ENCODE measurements at regions not wholly inside any gene's neighbourhood (a gene's known extent, or its start where the extent isn't known, plus 50 kb on each side); places are given as distances from the start of the nearest gene placed in this dataset.

- no peaks in the 10 kb centered on the region for H3K9me2 ChIP-seq (replicated peaks; ENCODE audit: insufficient read depth)
- H3K27ac ChIP-seq: no peak overlapping the region
- no peaks in the 10 kb centered on the region for H4K20me1 ChIP-seq (ENCODE audit: insufficient read depth, poor library complexity, severe bottlenecking)
- H3K4me2 ChIP-seq: no peak overlapping the region
- H3K4me1 ChIP-seq (ENCODE audit: insufficient read depth): no peaks in the 10 kb centered on the region
- WGBS (ENCODE audit: low lambda C conversion rate, missing lambda C conversion rate): 93% methylated on average over 2 of the region's 2 CpGs
- H3K36me3 ChIP-seq (replicated peaks; ENCODE audit: insufficient read depth, low read depth): no peaks in the 10 kb centered on the region
- no peaks in the 10 kb centered on the region for H3K9me3 ChIP-seq (ENCODE audit: low read depth)
- H3K27me3 ChIP-seq: no peaks in the 10 kb centered on the region
- no peak for TF ChIP-seq EZH2phosphoT487 (IDR thresholded peaks at IDR 0.05; ENCODE audit: low read depth, severe bottlenecking, unreplicated experiment)
- TF ChIP-seq EZH2 (IDR thresholded peaks at IDR 0.05; ENCODE audit: borderline replicate concordance): no peak
- no peak for TF ChIP-seq CTCF (IDR thresholded peaks at IDR 0.05; ENCODE audit: poor library complexity)
- no peak overlapping the region for H2AFZ ChIP-seq
- DNase-seq (ENCODE audit: low spot score): no peak
- no peaks in the 10 kb centered on the region for H3K79me2 ChIP-seq
- no peak overlapping the region for H3K4me3 ChIP-seq
Observed at GRCh38 chr4:135344492-135344891, 1142.9 kb upstream of the PABPC4L start.

GRCh38 chr4:135338181-135338580 is 1136.6 kb upstream of the PABPC4L start:
- Histone ChIP-seq H3K4me2 (no peak overlapping the region), H3K27ac (no peak overlapping the region), H3K4me3 (no peak overlapping the region), H2AFZ (no peak overlapping the region), H3K36me3 (replicated peaks; ENCODE audit: insufficient read depth, low read depth) (no peaks in the 10 kb centered on the region), H3K9me2 (replicated peaks; ENCODE audit: insufficient read depth) (no peaks in the 10 kb centered on the region), H3K27me3 (no peaks in the 10 kb centered on the region), H3K79me2 (no peaks in the 10 kb centered on the region), H3K4me1 (ENCODE audit: insufficient read depth) (no peaks in the 10 kb centered on the region), H4K20me1 (ENCODE audit: insufficient read depth, poor library complexity, severe bottlenecking) (no peaks in the 10 kb centered on the region), H3K9me3 (ENCODE audit: low read depth) (no peaks in the 10 kb centered on the region)
- DNase-seq (ENCODE audit: low spot score): no peak
- TF ChIP-seq EZH2 (IDR thresholded peaks at IDR 0.05; ENCODE audit: borderline replicate concordance) (no peak), EZH2phosphoT487 (IDR thresholded peaks at IDR 0.05; ENCODE audit: low read depth, severe bottlenecking, unreplicated experiment) (no peak), CTCF (IDR thresholded peaks at IDR 0.05; ENCODE audit: poor library complexity) (no peak)

GRCh38 chr4:135325264-135325663 is 1123.7 kb upstream of the PABPC4L start:
- Histone ChIP-seq H3K27me3 (no peaks in the 10 kb centered on the region), H3K4me1 (ENCODE audit: insufficient read depth) (no peaks in the 10 kb centered on the region), H3K9me2 (replicated peaks; ENCODE audit: insufficient read depth) (no peaks in the 10 kb centered on the region), H3K9me3 (ENCODE audit: low read depth) (no peaks in the 10 kb centered on the region), H4K20me1 (ENCODE audit: insufficient read depth, poor library complexity, severe bottlenecking) (no peaks in the 10 kb centered on the region), H3K4me2 (no peak overlapping the region), H3K27ac (no peak overlapping the region), H3K36me3 (replicated peaks; ENCODE audit: insufficient read depth, low read depth) (no peaks in the 10 kb centered on the region), H2AFZ (no peak overlapping the region), H3K79me2 (no peaks in the 10 kb centered on the region), H3K4me3 (no peak overlapping the region)
- WGBS (ENCODE audit: low lambda C conversion rate, missing lambda C conversion rate): 66% methylated on average over 2 of the region's 2 CpGs
- no peak for DNase-seq (ENCODE audit: low spot score)
- TF ChIP-seq CTCF (IDR thresholded peaks at IDR 0.05; ENCODE audit: poor library complexity) (no peak), EZH2 (IDR thresholded peaks at IDR 0.05; ENCODE audit: borderline replicate concordance) (no peak)

GRCh38 chr4:135319685-135320084 is 1118.1 kb upstream of the PABPC4L start:
- 98% methylated on average over 2 of the region's 2 CpGs for WGBS (ENCODE audit: low lambda C conversion rate, missing lambda C conversion rate)
- no peaks in the 10 kb centered on the region for H3K36me3 ChIP-seq (replicated peaks; ENCODE audit: insufficient read depth, low read depth)
- H3K4me1 ChIP-seq (ENCODE audit: insufficient read depth): no peaks in the 10 kb centered on the region
- no peaks in the 10 kb centered on the region for H3K27me3 ChIP-seq
- H3K4me2 ChIP-seq: no peak overlapping the region
- no peak overlapping the region for H3K4me3 ChIP-seq
- H2AFZ ChIP-seq: no peak overlapping the region
- H4K20me1 ChIP-seq (ENCODE audit: insufficient read depth, poor library complexity, severe bottlenecking): no peaks in the 10 kb centered on the region
- no peaks in the 10 kb centered on the region for H3K79me2 ChIP-seq
- H3K27ac ChIP-seq: no peak overlapping the region
- H3K9me3 ChIP-seq (ENCODE audit: low read depth): no peaks in the 10 kb centered on the region
- DNase-seq (ENCODE audit: low spot score): no peak
- no peaks in the 10 kb centered on the region for H3K9me2 ChIP-seq (replicated peaks; ENCODE audit: insufficient read depth)
- TF ChIP-seq CTCF (IDR thresholded peaks at IDR 0.05; ENCODE audit: poor library complexity) (no peak), EZH2 (IDR thresholded peaks at IDR 0.05; ENCODE audit: borderline replicate concordance) (no peak), EZH2phosphoT487 (IDR thresholded peaks at IDR 0.05; ENCODE audit: low read depth, severe bottlenecking, unreplicated experiment) (no peak)
